ENCODE measurements at regions not wholly inside any gene's neighbourhood (a gene's known extent, or its start where the extent isn't known, plus 50 kb on each side); places are given as distances from the start of the nearest gene placed in this dataset.

DNA sequence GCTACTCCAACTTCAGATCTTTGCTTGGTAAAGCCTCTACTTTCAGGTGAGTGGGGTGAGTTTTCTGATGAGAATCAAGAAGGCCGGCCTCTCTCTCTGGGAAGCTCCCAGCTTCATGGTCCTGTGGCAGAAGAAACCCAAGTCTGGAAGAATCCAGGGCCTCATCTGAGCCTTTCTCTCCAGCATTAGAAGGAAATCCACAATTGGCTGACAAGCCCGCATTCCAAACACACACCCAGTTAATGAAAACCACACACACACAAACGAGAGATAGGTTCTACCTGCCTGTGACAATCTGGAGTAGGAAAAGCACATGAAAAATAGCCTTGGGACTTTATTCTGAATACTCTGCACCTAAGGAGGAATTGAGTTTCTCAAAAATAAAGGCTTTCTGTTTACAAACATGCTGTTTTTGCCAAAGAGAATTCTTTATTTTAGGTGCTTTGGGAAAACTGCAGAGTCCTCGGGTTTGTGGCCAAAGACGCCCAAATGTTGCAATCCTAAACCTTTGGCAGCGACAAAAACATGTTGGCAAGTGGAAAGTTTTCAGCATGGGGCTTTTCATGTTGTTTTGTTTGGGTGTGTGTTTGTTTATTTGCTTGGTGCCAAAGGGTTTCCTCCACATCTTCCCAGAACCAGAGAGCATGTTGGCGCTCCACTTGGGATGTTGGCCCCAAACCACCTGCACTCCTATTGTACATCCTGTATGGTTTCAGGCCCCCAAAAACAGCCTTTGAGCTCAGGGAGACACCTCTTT lies 216.2 kb downstream of the SETD4 start:
- TF ChIP-seq, protein P1, sequence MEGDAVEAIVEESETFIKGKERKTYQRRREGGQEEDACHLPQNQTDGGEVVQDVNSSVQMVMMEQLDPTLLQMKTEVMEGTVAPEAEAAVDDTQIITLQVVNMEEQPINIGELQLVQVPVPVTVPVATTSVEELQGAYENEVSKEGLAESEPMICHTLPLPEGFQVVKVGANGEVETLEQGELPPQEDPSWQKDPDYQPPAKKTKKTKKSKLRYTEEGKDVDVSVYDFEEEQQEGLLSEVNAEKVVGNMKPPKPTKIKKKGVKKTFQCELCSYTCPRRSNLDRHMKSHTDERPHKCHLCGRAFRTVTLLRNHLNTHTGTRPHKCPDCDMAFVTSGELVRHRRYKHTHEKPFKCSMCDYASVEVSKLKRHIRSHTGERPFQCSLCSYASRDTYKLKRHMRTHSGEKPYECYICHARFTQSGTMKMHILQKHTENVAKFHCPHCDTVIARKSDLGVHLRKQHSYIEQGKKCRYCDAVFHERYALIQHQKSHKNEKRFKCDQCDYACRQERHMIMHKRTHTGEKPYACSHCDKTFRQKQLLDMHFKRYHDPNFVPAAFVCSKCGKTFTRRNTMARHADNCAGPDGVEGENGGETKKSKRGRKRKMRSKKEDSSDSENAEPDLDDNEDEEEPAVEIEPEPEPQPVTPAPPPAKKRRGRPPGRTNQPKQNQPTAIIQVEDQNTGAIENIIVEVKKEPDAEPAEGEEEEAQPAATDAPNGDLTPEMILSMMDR (IDR thresholded peaks at IDR 0.05): no peak
- TF ChIP-seq POLR2A (IDR thresholded peaks at IDR 0.05): no peak

Measured in heart left ventricle (tissue), 13 donors.